T-helper 17 cell (primary cell): ENCODE measurements at regions not wholly inside any gene's neighbourhood (a gene's known extent, or its start where the extent isn't known, plus 50 kb on each side); places are given as distances from the start of the nearest gene placed in this dataset.
"Not testable (repeated sequence)": the region's sequence is repeated elsewhere in the genome, so short reads cannot be mapped to it uniquely, and the experiment has no call there.

Source experiments
- ATAC-seq: fragments of 150-1000 bp; cut with Tn5 transposase; 2 replicates; pipeline ENCODE4 v1.10.0; 2021; ENCODE audit warnings: mild to moderate bottlenecking, moderate library complexity
- DNase-seq, 3 donors: peaks; one replicate each; pipeline versions ENCODE4 v3.0.0 to v3.0.0-alpha.2; 2020 to 2021
- H3K9me3 ChIP-seq: one replicate; pipeline ENCODE4 v1.7.0; 2013; ENCODE audit warnings: low read length, mild to moderate bottlenecking; ENCODE audit not compliant: control insufficient read depth, poor library complexity, severe bottlenecking
- H3K27ac Mint-ChIP-seq: one replicate; pipeline ENCODE4 v1.8.0; 2022; ENCODE audit warnings: mild to moderate bottlenecking, moderate library complexity, mixed read lengths
- H3K27me3 Mint-ChIP-seq: one replicate; pipeline ENCODE4 v1.8.0; 2022; ENCODE audit warnings: mixed read lengths
- H3K36me3 Mint-ChIP-seq: one replicate; pipeline ENCODE4 v1.8.0; 2022; ENCODE audit warnings: low read depth, mixed read lengths
- H3K4me1 Mint-ChIP-seq: one replicate; pipeline ENCODE4 v1.8.0; 2022; ENCODE audit warnings: mild to moderate bottlenecking, mixed read lengths
- H3K4me3 Mint-ChIP-seq: one replicate; pipeline ENCODE4 v1.8.0; 2022; ENCODE audit warnings: mild to moderate bottlenecking, moderate library complexity, mixed read lengths

- ATAC-seq (no peak), DNase-seq (no peak)
- Mint-ChIP-seq H3K27me3 (peaks cover 35% of the 10 kb centered on the region), H3K36me3 (no peaks in the 10 kb centered on the region), H3K27ac (no peak overlapping the region), H3K4me3 (no peak overlapping the region), H3K4me1 (no peaks in the 10 kb centered on the region)
- H3K9me3 ChIP-seq = no peaks in the 10 kb centered on the region
Measured at GRCh38 chr1:221284028-221284427, 404.8 kb downstream of the HLX start.

DNA sequence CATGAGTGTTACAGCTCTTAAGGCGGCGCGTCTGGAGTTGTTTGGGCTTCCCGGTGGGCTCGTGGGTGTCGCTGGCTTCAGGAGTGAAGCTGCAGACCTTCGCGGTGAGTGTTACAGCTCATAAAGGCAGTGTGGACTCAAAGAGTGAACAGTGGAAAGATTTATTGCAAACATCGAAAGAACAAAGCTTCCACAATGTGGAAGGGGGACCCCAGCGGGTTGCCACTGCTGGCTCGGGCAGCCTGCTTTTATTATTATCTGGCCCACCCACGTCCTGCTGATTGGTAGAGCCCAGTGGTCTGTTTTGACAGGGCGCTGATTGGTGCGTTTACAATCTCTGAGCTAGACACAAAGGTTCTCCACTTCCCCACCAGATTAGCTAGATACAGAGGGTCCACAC lies 405.7 kb downstream of the HLX start:
- not testable (repeated sequence) for H3K9me3 ChIP-seq, H3K36me3 Mint-ChIP-seq, ATAC-seq, H3K4me1 Mint-ChIP-seq, H3K27ac Mint-ChIP-seq, DNase-seq, H3K4me3 Mint-ChIP-seq
- H3K27me3 Mint-ChIP-seq = peaks cover 28% of the 10 kb centered on the region

- not testable (repeated sequence) for DNase-seq, H3K36me3 Mint-ChIP-seq, H3K9me3 ChIP-seq, H3K4me3 Mint-ChIP-seq, H3K4me1 Mint-ChIP-seq, H3K27ac Mint-ChIP-seq, ATAC-seq
- peaks cover 28% of the 10 kb centered on the region for H3K27me3 Mint-ChIP-seq
Measured at GRCh38 chr1:221285458-221286210, 406.4 kb downstream of the HLX start.

GRCh38 chr1:221286399-221286798 lies 407.2 kb downstream of the HLX start:
- Mint-ChIP-seq H3K4me1 (peaks cover 2% of the 10 kb centered on the region), H3K36me3 (no peaks in the 10 kb centered on the region), H3K4me3 (no peak overlapping the region), H3K27me3 (peaks cover 24% of the 10 kb centered on the region), H3K27ac (no peak overlapping the region)
- H3K9me3 ChIP-seq = no peaks in the 10 kb centered on the region
- no peak for DNase-seq
- ATAC-seq = no peak

- H3K4me3 Mint-ChIP-seq = no peak overlapping the region
- ATAC-seq (no peak), DNase-seq (no peak)
- H3K36me3 Mint-ChIP-seq = no peaks in the 10 kb centered on the region
- H3K27me3 Mint-ChIP-seq = no peaks in the 10 kb centered on the region
- H3K9me3 ChIP-seq = no peaks in the 10 kb centered on the region
- no peak overlapping the region for H3K27ac Mint-ChIP-seq
- peaks cover 2% of the 10 kb centered on the region for H3K4me1 Mint-ChIP-seq
Measured at GRCh38 chr1:221289103-221289502, 409.9 kb downstream of the HLX start.

DNA sequence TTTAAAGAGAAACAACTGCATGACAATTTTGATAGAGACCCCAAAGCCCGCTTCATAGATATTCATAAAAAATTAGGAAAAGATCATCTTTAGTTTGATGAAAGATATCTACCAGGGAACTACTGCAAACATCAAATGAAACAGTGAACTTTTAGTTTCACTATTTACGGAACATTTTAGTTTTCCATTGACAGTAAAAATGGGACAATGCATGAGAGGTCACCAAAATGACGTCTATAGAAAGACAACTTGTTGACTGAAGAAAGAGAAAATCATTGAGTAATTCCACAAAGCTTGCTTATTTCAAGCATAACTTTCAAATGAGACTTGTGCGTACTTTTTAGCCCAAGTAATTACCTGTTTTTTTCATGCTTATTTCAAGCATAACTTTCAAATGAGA lies 411.4 kb downstream of the HLX start:
- no peak overlapping the region for H3K4me3 Mint-ChIP-seq
- ATAC-seq = no peak
- DNase-seq = no peak
- H3K27ac Mint-ChIP-seq = no peak overlapping the region
- H3K9me3 ChIP-seq = no peaks in the 10 kb centered on the region
- no peaks in the 10 kb centered on the region for H3K36me3 Mint-ChIP-seq
- H3K4me1 Mint-ChIP-seq = peaks cover 2% of the 10 kb centered on the region
- H3K27me3 Mint-ChIP-seq = no peaks in the 10 kb centered on the region

DNA sequence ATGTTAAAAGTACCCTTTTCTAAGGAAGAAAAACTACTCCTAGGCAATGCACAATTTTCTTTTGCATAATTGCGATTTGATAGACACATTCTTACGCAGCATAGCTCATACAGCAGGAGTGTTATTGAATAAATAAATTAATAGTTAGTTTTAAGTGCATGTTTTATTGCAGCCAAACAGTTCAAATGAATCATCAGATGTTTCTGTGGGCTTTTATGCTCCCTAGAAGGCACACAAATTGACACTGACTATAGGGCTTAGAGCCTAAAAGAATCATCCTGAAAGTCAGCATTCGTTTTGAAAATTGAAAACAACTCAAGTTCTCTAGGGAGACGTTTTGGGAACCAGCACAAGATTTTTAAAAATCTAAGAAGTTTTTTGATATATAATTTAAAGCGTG lies 411.9 kb downstream of the HLX start:
- no peak for DNase-seq
- no peak for ATAC-seq
- no peak overlapping the region for H3K4me3 Mint-ChIP-seq
- H3K9me3 ChIP-seq = no peaks in the 10 kb centered on the region
- H3K4me1 Mint-ChIP-seq = peaks cover 2% of the 10 kb centered on the region
- H3K36me3 Mint-ChIP-seq = no peaks in the 10 kb centered on the region
- no peaks in the 10 kb centered on the region for H3K27me3 Mint-ChIP-seq
- no peak overlapping the region for H3K27ac Mint-ChIP-seq

DNA sequence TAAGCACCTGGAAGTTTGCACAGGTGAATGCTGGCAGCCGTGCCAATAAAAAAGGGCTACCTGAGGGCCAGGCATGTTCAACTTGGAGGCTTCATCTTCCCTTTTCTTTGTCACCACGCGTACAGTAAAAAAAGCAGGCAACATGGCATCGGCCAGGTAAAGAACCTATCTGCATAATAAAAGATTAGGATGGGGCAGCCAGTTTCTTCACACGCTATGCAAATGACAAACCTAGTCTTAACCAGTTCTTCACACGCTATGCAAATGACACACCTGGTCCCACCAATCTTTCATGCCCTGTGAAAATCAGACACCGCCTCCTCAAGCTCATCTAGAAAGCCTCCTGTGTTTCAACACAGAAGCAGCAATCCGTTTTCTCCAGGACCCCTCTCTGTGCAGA lies 413.4 kb downstream of the HLX start:
- no peak for DNase-seq
- Mint-ChIP-seq H3K27ac (no peak overlapping the region), H3K4me1 (peaks cover 2% of the 10 kb centered on the region), H3K27me3 (no peaks in the 10 kb centered on the region), H3K36me3 (no peaks in the 10 kb centered on the region), H3K4me3 (no peak overlapping the region)
- ATAC-seq = no peak
- H3K9me3 ChIP-seq = no peaks in the 10 kb centered on the region

DNA sequence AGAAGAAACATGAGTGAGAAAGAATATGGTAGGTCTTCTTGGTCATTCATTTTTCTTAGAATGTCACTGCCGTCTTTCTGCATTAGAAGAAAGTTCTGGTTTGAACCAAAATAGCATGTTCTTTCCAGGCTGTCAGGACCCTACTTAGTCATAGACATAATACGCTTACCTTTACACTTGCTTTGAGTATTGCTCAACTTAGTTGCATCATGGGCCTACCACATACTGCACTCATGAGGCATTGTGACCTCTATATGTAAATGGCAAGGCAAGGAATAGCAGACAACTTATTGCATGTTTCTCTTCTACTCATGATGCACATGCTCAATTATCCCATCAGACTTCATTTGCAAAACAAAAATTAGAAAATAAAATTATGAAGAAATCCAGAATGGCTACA lies 415.0 kb downstream of the HLX start:
- Mint-ChIP-seq H3K4me3 (no peak overlapping the region), H3K27me3 (no peaks in the 10 kb centered on the region), H3K27ac (no peak overlapping the region), H3K4me1 (peaks cover 2% of the 10 kb centered on the region), H3K36me3 (no peaks in the 10 kb centered on the region)
- no peak for DNase-seq
- no peak for ATAC-seq
- H3K9me3 ChIP-seq = no peaks in the 10 kb centered on the region

DNA sequence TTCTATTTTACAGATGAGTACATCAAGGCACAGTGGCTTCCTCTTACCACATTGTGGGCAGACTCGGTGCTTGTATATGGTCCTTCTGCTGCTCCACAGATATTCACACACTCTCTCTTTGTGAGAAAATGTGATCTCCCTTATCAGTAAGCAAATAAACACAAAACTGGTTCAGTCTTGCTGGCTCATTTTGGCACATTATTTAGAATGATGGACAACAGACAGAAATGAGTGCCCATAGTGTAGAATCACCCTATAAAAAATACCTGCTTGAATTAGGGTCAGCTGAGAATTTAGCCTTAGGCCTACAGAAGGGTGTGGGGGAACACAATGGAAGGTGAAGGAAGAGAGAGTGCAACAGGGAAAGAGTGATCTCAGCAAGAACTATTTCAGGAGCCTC lies 423.1 kb downstream of the HLX start:
- peaks cover 46% of the 10 kb centered on the region for H3K27me3 Mint-ChIP-seq
- ATAC-seq (no peak), DNase-seq (no peak)
- H3K36me3 Mint-ChIP-seq = no peaks in the 10 kb centered on the region
- no peaks in the 10 kb centered on the region for H3K4me1 Mint-ChIP-seq
- no peak overlapping the region for H3K27ac Mint-ChIP-seq
- no peaks in the 10 kb centered on the region for H3K9me3 ChIP-seq
- H3K4me3 Mint-ChIP-seq = no peak overlapping the region

- H3K27me3 Mint-ChIP-seq = peaks cover 46% of the 10 kb centered on the region
- H3K9me3 ChIP-seq = no peaks in the 10 kb centered on the region
- no peak overlapping the region for H3K4me3 Mint-ChIP-seq
- DNase-seq (no peak), ATAC-seq (no peak)
- no peak overlapping the region for H3K27ac Mint-ChIP-seq
- no peaks in the 10 kb centered on the region for H3K4me1 Mint-ChIP-seq
- no peaks in the 10 kb centered on the region for H3K36me3 Mint-ChIP-seq
Measured at GRCh38 chr1:221302810-221303209, 423.6 kb downstream of the HLX start.

- Mint-ChIP-seq H3K4me3 (no peak overlapping the region), H3K27me3 (peaks cover 47% of the 10 kb centered on the region), H3K27ac (no peak overlapping the region), H3K4me1 (no peaks in the 10 kb centered on the region), H3K36me3 (no peaks in the 10 kb centered on the region)
- ATAC-seq (no peak), DNase-seq (no peak)
- no peaks in the 10 kb centered on the region for H3K9me3 ChIP-seq
Measured at GRCh38 chr1:221303623-221304022, 424.4 kb downstream of the HLX start.

GRCh38 chr1:221306239-221306638 lies 427.0 kb downstream of the HLX start:
- no peak overlapping the region for H3K27ac Mint-ChIP-seq
- ATAC-seq (no peak), DNase-seq (no peak)
- no peaks in the 10 kb centered on the region for H3K36me3 Mint-ChIP-seq
- no peak overlapping the region for H3K4me3 Mint-ChIP-seq
- H3K27me3 Mint-ChIP-seq = peaks cover 51% of the 10 kb centered on the region
- H3K4me1 Mint-ChIP-seq = no peaks in the 10 kb centered on the region
- H3K9me3 ChIP-seq = no peaks in the 10 kb centered on the region
